SH-SY5Y (cell line): ENCODE measurements at regions not wholly inside any gene's neighbourhood (a gene's known extent, or its start where the extent isn't known, plus 50 kb on each side); places are given as distances from the start of the nearest gene placed in this dataset.

Source experiments
- GATA2 ChIP-seq: IDR thresholded peaks from 2 replicates; pipeline ENCODE4 v1.6.1; 2011; ENCODE audit warnings: mild to moderate bottlenecking, low read depth, low read length
- GATA3 ChIP-seq: IDR thresholded peaks from 2 replicates; pipeline ENCODE4 v1.6.1; 2011; ENCODE audit warnings: low read depth, mild to moderate bottlenecking, low read length, moderate library complexity

DNA sequence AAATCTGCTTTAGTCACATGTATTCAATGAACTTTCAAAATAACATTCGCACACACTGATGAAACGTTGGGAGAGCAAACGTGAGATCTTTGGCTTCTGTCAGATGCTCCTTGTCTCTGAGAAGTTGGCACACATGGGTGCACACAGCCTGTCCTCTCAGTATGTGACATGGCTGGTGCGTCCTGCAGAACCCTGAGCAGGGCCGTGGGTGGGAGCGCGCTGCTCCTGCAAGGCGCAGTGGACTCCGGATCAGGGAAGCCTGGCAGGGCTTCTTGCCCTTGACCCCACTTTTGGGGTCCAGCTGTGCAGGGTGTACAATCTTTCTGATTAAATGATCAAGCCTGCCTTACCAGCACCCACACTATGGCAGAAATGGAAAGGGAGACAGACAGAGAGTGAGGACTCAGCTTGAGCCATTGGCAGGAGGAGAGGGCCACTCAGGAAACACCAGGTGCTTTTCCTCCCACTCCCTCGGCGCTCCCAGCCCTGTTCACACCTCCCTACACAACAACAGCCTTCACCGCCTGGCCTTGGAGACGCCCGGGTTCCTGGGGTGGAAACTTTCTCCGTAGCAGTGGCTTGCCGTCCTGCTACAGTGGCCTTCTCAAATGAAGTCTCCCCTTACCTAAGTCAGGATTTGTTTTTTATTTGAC, 108.4 kb upstream of the SNTG2 start:
- TF ChIP-seq GATA2 (no peak), GATA3 (no peak)
